ENCODE measurements at regions not wholly inside any gene's neighbourhood (a gene's known extent, or its start where the extent isn't known, plus 50 kb on each side); places are given as distances from the start of the nearest gene placed in this dataset.

DNA sequence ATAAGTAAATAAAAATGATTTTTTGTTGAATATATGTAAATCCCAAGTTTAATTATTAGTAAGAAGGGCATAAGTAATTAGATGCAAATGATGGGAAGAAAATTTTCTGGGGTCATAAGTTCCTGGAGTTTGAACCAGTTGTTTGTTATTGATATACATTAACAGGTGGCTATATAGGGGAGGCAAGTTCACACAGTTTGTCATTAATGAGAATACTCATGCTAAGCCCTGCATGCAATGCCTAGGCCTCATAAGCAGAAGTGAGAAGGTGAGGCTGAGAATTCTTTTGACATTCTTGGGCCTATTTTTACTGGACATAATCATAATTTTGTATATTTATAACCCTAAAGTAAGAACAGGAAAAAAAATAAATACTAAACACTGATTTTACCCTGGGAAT is 1210.7 kb upstream of the PCDH9 start:
- no peak for DNase-seq

DNA sequence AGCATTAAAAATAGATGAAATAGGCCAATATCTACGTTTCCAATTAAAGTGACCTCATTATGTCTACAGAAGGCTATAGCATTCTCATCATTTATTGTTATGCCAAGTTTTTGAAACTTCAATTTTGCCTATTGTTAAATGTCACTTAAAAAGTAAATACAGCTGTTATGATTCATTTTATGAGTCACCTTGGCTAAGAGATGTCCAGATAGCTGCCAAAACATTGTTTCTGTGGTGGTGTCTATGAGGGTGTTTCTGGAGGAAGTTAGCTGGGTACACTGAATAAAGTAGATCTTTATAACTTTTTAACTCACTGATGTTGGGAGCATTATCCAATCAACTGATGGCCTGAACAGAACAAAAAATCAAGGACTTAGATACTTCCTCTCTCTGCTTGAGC is 1209.7 kb upstream of the PCDH9 start:
- no peak for DNase-seq

DNA sequence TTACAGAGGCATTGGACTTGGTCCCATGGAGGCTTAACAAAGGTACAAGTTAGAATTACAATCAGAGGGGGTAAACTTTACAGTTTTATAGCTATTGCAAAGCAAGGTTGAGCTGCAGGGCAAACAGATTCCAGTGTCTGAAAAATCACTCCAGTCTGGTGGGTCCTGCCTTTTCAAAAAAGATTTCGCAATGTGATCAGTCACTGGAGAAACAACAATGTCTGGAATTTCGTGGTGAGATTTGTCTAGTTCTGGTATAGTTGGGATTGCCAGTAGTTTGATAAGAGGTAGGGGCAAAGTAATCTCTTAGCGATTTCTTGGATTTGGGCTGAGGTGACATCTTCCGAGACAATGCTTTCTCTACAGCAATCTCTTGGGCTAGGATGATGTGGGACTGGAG is 1198.2 kb upstream of the PCDH9 start:
- DNase-seq = no peak

GRCh38 chr13:68417801-68418200 is 1187.7 kb upstream of the PCDH9 start:
- DNase-seq = no peak

GRCh38 chr13:68410007-68410406 is 1179.9 kb upstream of the PCDH9 start:
- no peak for DNase-seq

- DNase-seq = no peak
These were observed 1160.9 kb upstream of the PCDH9 start for GRCh38 chr13:68390987-68391386.

- DNase-seq = no peak
These were observed 1156.7 kb upstream of the PCDH9 start for GRCh38 chr13:68386808-68387207.

GRCh38 chr13:68380041-68380973 is 1150.2 kb upstream of the PCDH9 start:
- DNase-seq = no peak

DNA sequence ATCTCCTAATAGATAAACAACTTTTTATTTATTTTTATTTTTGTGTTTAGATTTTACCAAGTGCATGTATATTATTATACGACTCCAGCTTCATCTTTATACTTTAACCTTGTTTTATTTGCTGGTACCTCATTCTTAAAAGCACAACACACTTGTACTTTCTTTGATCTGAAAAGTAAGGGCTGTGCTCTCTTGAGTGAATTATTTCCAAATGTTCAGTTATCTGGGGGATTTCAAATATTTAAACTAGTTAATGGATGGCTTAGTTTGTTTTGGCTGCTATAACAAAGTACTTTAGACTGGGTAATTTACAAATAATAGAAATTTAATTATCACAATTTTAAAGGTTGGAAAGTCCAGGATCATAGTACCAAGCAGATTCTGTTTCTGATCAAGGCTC is 1148.2 kb upstream of the PCDH9 start:
- DNase-seq = no peak

DNA sequence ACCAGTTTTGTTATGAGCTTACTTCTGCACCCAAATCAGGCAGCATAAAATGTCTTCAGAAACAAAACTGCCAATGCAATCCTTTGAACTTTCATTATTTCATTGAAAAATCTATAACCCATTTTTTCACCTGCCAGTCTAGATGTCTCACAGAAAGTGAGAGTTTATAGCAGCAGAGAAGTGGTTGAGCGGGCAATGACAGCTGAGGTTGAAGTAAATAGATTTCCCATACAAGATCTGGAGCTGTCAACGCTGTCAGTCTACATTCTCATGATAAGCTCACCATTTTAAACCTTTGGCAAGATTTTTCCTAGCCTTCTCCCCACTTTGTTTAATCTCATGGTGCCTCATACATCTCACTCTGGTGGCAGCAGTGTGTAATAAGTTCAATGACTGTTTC is 1144.9 kb upstream of the PCDH9 start:
- no peak for DNase-seq

- no peak for DNase-seq
These were observed 1139.6 kb upstream of the PCDH9 start for GRCh38 chr13:68369739-68370138.

DNA sequence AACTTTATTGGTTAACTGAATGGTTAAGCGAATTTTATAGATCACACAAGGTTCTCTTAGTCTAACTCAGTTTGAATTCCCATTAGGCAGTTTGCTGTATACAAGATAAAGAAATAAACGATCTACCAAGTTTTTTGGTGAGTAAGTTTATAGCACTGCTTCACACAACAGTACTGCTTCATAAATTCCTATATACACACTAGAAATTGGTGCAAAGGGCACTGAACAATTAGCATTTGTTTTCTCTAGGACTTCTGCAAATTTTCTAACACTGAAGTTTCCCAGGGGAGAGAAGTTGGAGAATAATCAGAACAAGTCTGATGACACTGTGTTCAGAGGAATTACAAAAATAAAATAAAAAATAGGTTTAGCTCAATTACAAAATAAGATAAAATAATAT is 1138.8 kb upstream of the PCDH9 start:
- no peak for DNase-seq

DNA sequence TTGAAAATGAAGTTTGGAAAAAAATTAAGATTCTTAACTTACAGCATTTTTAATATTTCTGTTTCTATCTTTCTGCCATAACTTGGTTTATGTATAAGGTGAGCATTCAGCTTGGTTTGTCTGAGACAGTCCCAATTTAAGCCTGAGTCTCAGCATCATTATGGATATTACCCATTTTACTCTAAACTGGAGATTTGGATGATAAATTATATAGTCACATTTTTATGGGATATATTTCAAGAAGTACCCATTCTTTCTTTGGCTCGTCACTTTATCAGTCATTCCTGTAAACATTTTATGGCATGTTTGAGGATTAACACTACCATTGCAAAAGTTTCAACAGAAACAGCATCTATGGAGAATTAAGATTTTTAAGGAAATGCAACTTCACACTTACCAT is 1129.0 kb upstream of the PCDH9 start:
- DNase-seq = no peak

- no peak for DNase-seq
These were observed 1128.2 kb upstream of the PCDH9 start for GRCh38 chr13:68358294-68358705.

DNA sequence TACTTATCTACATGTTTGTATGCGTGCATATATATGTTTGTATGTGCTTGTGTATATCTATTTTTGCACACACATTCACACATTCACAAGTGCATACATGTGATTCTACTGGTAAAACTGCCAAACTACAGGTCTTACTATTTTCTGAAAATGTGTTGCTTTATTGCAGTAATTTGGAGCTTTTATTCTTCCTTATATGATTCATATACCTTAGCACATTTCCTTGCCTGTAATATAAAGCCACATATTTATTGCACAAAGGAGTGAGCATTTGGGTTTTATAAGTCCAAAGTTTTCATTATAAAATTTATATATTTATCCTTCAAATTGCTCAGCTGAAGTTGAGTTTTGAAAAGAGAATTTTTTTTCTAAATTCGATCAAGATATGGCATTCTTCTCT is 1120.4 kb upstream of the PCDH9 start:
- DNase-seq = no peak

DNA sequence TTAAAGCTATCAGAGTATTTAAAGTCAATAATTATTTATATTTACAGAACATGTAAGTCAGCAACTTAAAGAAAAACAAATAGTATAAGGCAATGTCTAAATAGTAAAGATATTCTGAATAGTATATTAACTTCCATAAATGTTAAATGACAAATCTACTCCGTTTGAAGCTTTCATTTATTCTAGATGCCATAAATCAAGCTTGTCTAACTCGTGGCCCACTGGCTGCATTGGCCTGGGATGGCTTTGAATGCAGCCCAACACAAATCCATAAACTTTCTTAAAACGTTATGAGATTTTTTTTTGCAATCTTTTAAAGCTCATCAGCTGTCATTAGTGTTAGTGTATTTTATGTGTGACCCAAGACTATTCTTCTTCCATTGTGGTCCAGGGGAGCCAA is 1117.1 kb upstream of the PCDH9 start:
- DNase-seq = no peak

GRCh38 chr13:68345963-68346531 is 1115.9 kb upstream of the PCDH9 start:
- no peak for DNase-seq

DNA sequence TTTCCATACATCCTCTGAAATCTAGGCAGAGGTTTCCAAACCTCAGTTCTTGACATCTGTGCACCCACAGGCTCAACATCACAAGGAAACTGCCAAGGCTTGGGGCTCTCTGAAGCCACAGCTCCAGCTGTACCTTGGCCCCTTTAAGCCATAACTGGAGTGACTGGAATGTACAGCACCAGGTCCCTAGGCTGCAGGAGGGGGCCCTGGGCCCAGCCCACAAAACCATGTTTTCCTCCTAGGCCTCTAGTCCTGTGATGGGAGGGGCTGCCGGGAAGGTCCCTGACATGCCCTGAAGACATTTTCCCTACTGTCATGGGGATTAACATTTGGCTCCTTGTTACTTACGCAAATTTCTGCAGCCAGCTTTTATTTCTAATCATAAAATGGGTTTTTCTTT is 1093.0 kb upstream of the PCDH9 start:
- no peak for DNase-seq

DNA sequence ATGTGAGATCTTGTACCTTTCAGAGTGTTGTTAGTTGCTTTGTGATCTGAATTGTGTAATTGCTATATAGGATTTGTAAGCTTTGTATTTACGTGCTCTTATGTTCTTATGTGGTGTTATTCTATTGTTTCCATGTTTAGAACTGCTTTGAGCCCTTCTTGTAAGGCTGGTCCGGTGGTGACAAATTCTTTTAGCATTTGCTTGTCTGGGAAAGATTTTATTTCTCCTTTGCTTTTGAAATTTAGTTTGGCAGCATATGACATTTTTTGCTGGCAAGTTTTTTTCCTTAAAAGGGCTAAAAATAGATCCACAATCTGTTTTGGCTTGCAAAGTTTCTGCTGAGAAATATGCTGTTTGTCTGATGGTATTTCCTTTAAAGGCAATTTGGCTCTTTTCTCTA is 1089.2 kb upstream of the PCDH9 start:
- no peak for DNase-seq

- DNase-seq = no peak
These were observed 1074.3 kb upstream of the PCDH9 start for GRCh38 chr13:68304286-68304893.

DNA sequence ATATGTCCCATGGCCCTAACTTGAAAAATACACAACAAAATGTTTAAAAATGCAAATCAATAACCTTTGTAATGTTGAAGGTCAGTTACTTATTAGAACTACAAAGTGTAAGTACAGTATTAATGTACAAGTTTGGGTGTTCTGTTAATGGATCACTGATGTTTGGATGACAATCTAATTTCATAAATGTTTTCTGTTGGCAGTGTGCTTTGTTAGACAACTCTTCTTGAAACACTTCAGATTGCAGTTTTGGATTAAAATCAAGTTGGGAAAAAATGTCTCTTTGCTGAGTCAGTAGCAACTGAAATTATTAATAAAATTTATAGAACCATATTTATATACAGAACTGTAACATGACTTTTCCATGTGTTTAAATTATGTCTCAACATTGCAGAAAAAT is 1063.5 kb upstream of the PCDH9 start:
- no peak for DNase-seq

- DNase-seq = no peak
These were observed 1062.5 kb upstream of the PCDH9 start for GRCh38 chr13:68292601-68293000.

DNA sequence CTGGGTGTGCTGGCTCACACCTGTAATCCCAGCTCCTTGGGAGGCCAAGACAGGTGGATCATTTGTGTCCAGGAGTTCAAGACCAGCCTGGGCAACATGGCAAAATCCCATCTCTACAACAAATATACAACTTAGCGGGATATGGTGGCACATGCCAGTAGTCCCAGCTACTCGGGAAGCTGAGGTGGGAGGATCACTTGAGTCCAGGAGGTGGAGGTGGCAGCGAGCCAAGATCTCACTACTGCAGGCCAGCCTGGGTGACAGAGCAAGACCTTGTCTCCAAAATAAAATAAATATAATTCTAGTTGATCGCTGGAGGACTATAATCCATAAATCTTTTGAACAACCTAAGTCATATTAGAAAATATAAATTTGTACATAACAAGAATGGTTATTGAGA is 1061.5 kb upstream of the PCDH9 start:
- no peak for DNase-seq

- DNase-seq = no peak
These were observed 1045.6 kb upstream of the PCDH9 start for GRCh38 chr13:68275758-68276157.

All from skin of body (tissue), 1 donor.